Stomach (tissue), 8 donors: ENCODE measurements at regions not wholly inside any gene's neighbourhood (a gene's known extent, or its start where the extent isn't known, plus 50 kb on each side); places are given as distances from the start of the nearest gene placed in this dataset.
A peak's percentile ranks its signal among the peaks of the same experiment; 100 is the strongest.

Source experiments
- DNase-seq, 2 donors: peaks; one replicate each; pipeline versions ENCODE4 v3.0.0 to v3.0.0-alpha.2; 2013 to 2019
- H3K27ac ChIP-seq, 5 donors: fragments of 200-600 bp in 4 of 5; sonication (generic) in 4 of 5; one replicate each; pipeline ENCODE4 v1.5.1; 2013 to 2019; ENCODE audit warnings: mild to moderate bottlenecking in 1 of 5, moderate library complexity in 1 of 5
- H3K27me3 ChIP-seq, 3 donors: fragments of 200-600 bp; sonication (generic); one replicate each; pipeline ENCODE4 v1.5.1; 2017 to 2019; ENCODE audit warnings: mixed run types in 1 of 3
- H3K36me3 ChIP-seq, 4 donors: fragments of 200-600 bp; sonication (generic); 1 replicate in 3 of 4; 2 replicates in 1 of 4; pipeline ENCODE4 v1.5.1; 2016 to 2019
- H3K4me1 ChIP-seq, 4 donors: fragments of 200-600 bp; sonication (generic); one replicate each; pipeline ENCODE4 v1.5.1; 2016 to 2019
- H3K4me3 ChIP-seq, 4 donors: fragments of 200-600 bp; sonication (generic) in 3 of 4; one replicate each; pipeline ENCODE4 v1.5.1; 2016 to 2019; ENCODE audit warnings: mild to moderate bottlenecking in 1 of 4
- H3K9me3 ChIP-seq, 4 donors: fragments of 200-600 bp; sonication (generic); one replicate each; pipeline ENCODE4 v1.5.1; 2016 to 2019
- EP300 ChIP-seq: sonication (generic); formaldehyde crosslinking; IDR thresholded peaks from one replicate; pipeline ENCODE4 v1.6.1; 2017; ENCODE audit warnings: antibody characterized with exemption
- POLR2A ChIP-seq, 4 donors: fragments of 450-650 bp; IDR thresholded peaks; one replicate each; pipeline ENCODE4 v1.6.1; 2016; ENCODE audit warnings: antibody characterized with exemption in 4 of 4, control low read depth in 2 of 4, mild to moderate bottlenecking in 1 of 4, moderate library complexity in 1 of 4
- POLR2AphosphoS5 ChIP-seq, 3 donors: sonication (generic); formaldehyde crosslinking; IDR thresholded peaks; one replicate each; pipeline ENCODE4 v1.6.1; 2016; ENCODE audit warnings: antibody characterized with exemption in 3 of 3
- WGBS, 5 donors: extraction: QIAGEN DNeasy Blood & Tissue Kit in 3 of 5; methylation state at CpG; one replicate each; pipeline versions ENCODE4 v1.1.5 to v1.1.7; 2013 to 2018; 5-methylcytosine and 5-hydroxymethylcytosine counted together
- intact Hi-C: fragments of 100-400 bp; cut with DNase I; formaldehyde crosslinking; loops from one replicate; pipeline ENCODE4 v1.15.1; 2023; ENCODE audit warnings: low total_unique reads
- TF ChIP-seq, protein P1 (sequence below), 7 experiments: fragments of 450-650 bp in 4 of 7; fragments of 200-600 bp in 3 of 7; sonication (generic) in 3 of 7; IDR thresholded peaks; one replicate each; pipeline ENCODE4 v1.5.1; 2016 to 2019; ENCODE audit warnings: antibody characterized with exemption in 7 of 7, control low read depth in 2 of 7, mild to moderate bottlenecking in 1 of 7
- donor health status: healthy with polysubstance abuse.
- donor health status: Bipolar disorder and iron deficiency.
- donor health status: healthy.

DNA sequence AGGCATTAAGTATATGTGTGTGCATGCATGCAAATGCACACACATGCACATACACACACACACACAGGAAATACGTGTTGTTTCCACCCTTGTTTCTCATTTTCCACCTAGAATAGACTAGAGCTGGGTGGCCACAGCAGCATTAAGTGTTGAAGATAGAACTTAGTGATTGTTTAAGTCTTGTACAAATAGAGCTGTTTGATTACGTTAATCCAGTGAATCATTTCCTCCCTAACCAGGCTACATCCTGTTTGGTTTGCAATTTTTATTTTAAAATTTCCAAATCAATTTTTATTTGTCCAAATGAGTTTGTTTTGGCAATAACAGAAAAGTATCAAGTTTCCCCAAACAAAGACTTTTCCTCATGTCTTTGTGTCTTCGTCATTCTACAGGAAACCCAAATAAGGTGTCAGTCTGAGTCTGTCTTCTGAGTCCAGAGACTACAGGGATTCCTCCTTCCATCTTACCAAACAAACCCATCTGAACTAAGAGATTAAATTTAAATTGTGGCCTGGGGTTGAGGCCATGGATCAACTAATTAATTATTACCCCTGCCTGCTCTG, 74.6 kb upstream of the GALNT5 start:
- no peak overlapping the region for H3K4me3 ChIP-seq
- peaks cover 0 to 13% (median 7%) of the 10 kb centered on the region in 4 donors for H3K4me1 ChIP-seq
- TF ChIP-seq POLR2A (IDR thresholded peaks at IDR 0.05), result no peak
- TF ChIP-seq, protein P1, sequence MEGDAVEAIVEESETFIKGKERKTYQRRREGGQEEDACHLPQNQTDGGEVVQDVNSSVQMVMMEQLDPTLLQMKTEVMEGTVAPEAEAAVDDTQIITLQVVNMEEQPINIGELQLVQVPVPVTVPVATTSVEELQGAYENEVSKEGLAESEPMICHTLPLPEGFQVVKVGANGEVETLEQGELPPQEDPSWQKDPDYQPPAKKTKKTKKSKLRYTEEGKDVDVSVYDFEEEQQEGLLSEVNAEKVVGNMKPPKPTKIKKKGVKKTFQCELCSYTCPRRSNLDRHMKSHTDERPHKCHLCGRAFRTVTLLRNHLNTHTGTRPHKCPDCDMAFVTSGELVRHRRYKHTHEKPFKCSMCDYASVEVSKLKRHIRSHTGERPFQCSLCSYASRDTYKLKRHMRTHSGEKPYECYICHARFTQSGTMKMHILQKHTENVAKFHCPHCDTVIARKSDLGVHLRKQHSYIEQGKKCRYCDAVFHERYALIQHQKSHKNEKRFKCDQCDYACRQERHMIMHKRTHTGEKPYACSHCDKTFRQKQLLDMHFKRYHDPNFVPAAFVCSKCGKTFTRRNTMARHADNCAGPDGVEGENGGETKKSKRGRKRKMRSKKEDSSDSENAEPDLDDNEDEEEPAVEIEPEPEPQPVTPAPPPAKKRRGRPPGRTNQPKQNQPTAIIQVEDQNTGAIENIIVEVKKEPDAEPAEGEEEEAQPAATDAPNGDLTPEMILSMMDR (IDR thresholded peaks at IDR 0.05), result no peak
- no peak for TF ChIP-seq EP300
- peak in 1 of 3 donors; percentile 29 for TF ChIP-seq POLR2AphosphoS5 (IDR thresholded peaks at IDR 0.05)
- peak in 1 of 2 donors; percentile 13 for DNase-seq
- 7 to 36% (median 13%) methylated on average over 3 of the region's 3 CpGs for WGBS, 5 donors
- peak overlapping the region in 3 of 5 donors; percentile 32 to 73 (median 51) for H3K27ac ChIP-seq
- H3K36me3 ChIP-seq, result no peaks in the 10 kb centered on the region
- no peaks in the 10 kb centered on the region for H3K9me3 ChIP-seq
- intact Hi-C loops, result no loop called here
- no peaks in the 10 kb centered on the region for H3K27me3 ChIP-seq

DNA sequence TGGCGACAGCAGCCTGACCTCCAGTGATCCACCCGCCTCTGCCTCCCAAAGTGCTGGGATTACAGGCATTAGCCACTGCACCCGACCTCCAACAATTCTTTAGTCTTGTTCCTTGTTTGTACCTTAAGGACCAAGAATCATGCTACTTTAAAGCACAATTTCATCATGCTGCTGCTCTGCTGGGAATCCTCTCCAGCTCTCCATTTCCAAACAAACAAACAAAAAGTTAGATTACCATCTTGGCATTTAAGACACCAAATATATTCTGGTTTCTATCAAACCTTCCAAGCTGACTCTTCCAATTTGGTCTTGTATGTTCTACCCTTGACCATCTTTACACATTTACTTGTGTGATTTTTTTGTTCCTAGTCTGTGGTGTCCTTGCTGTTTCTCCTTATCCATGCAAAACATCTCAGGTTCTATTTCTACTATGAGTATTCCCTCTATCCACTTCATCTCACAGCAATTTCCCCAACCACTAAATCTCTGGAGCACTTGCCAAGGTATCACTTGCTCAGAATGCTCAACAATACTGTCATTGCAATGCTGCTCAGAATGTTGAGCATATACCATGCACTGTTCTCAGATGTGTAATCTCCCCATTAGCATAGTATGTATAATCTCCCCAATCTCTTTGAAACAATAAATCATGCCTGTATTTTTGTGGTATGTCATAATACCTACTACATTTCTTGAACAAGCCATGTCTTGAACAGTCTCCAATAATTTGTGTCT, 73.2 kb upstream of the GALNT5 start:
- no peaks in the 10 kb centered on the region for H3K36me3 ChIP-seq
- TF ChIP-seq EP300, result no peak
- no peak for TF ChIP-seq POLR2AphosphoS5 (IDR thresholded peaks at IDR 0.05)
- TF ChIP-seq, protein P1 (IDR thresholded peaks at IDR 0.05), result no peak
- intact Hi-C loops, result no loop called here
- no peaks in the 10 kb centered on the region for H3K27me3 ChIP-seq
- H3K4me1 ChIP-seq, result peaks cover 0 to 13% (median 7%) of the 10 kb centered on the region in 4 donors
- H3K27ac ChIP-seq, result no peak overlapping the region
- no peaks in the 10 kb centered on the region for H3K9me3 ChIP-seq
- no peak for DNase-seq
- WGBS, 5 donors, result 85 to 95% (median 89%) methylated on average over 3 of the region's 3 CpGs
- H3K4me3 ChIP-seq, result no peak overlapping the region

DNA sequence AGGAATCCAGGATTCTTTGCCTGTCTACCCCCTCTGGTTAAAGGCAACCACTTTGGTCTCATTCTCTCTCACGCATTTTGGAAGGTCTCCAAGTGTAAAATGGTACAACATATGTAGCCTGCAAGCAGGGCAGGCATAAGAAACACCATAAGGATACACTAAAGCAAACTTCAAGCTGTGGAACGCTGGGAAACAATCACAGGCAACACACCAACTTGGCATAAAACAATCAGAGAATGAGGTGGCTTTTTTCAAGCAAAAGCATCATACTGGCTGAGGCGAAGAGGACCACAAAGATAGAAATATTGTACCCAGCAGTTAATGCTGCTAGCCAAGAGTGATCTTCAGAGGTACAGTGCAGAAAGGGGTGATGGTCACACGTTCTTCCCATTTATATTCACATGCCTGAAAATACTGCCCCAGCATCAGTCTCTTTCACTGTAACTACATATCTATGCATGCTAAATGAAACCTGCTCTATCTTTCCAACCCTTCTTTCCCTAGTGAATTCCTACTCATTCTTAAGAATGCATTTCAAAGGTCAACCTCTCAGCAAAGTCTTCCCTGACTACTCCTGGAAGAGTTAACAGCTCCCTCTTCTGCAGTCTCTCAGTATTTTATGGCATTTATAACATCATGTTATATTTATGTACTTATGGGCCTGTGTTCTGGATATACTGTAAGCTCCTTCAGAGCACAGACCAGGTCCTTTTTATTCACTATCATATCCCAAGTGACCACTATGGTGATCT, 71.9 kb upstream of the GALNT5 start:
- Histone ChIP-seq H3K27ac (no peak overlapping the region), H3K9me3 (no peaks in the 10 kb centered on the region), H3K4me3 (no peak overlapping the region), H3K4me1 (peaks cover 0 to 13% (median 7%) of the 10 kb centered on the region in 4 donors), H3K36me3 (no peaks in the 10 kb centered on the region), H3K27me3 (no peaks in the 10 kb centered on the region)
- WGBS, 5 donors, result 79 to 90% (median 84%) methylated on average over 4 of the region's 4 CpGs
- no peak for DNase-seq
- TF ChIP-seq POLR2AphosphoS5 (IDR thresholded peaks at IDR 0.05) (no peak), EP300 (no peak), POLR2A (IDR thresholded peaks at IDR 0.05) (no peak)
- TF ChIP-seq, protein P1 (IDR thresholded peaks at IDR 0.05), result no peak
- intact Hi-C loops, result no loop called here

- TF ChIP-seq POLR2A (IDR thresholded peaks at IDR 0.05) (no peak), EP300 (no peak)
- H3K4me1 ChIP-seq, result peaks cover 0 to 8% (median 3%) of the 10 kb centered on the region in 4 donors
- no peaks in the 10 kb centered on the region for H3K27me3 ChIP-seq
- DNase-seq, result no peak
- no peak overlapping the region for H3K27ac ChIP-seq
- no peaks in the 10 kb centered on the region for H3K36me3 ChIP-seq
- no peak overlapping the region for H3K4me3 ChIP-seq
- intact Hi-C loops, result no loop called here
- no peaks in the 10 kb centered on the region for H3K9me3 ChIP-seq
- WGBS, 5 donors, result 75 to 84% (median 81%) methylated on average over 4 of the region's 4 CpGs
Observed at GRCh38 chr2:157190151-157190550, 67.4 kb upstream of the GALNT5 start.
